Bronchial epithelial cell (primary cell): ENCODE measurements at regions not wholly inside any gene's neighbourhood (a gene's known extent, or its start where the extent isn't known, plus 50 kb on each side); places are given as distances from the start of the nearest gene placed in this dataset.

Source experiments
- DNase-seq: peaks from one replicate; pipeline ENCODE4 v3.0.0-alpha.2; 2010; ENCODE audit warnings: low read depth
- FAIRE-seq: peaks from 2 replicates; lab custom pipeline; 2011; peaks lifted over from hg19 to GRCh38; lab: Jason Lieb, UNC
- H3K27me3 ChIP-seq: 2 replicates; pipeline ENCODE4 v1.5.1; 2011; ENCODE audit warnings: low read length; ENCODE audit not compliant: control insufficient read depth, insufficient read depth
- H3K36me3 ChIP-seq: 2 replicates; pipeline ENCODE4 v1.5.1; 2011; ENCODE audit warnings: low read length; ENCODE audit not compliant: control insufficient read depth, insufficient read depth
- H3K4me3 ChIP-seq: 2 replicates; pipeline ENCODE4 v1.5.1; 2011; ENCODE audit warnings: mild to moderate bottlenecking, low read depth, low read length, control low read depth
- CTCF ChIP-seq: IDR thresholded peaks from 2 replicates; pipeline ENCODE4 v1.5.1; 2011; ENCODE audit warnings: mild to moderate bottlenecking, moderate library complexity, low read length, control low read depth, inconsistent platforms; ENCODE audit not compliant: insufficient read depth, severe bottlenecking

GRCh38 chr2:216315802-216316603 is 56.3 kb downstream of the MARCHF4 start:
- no peaks in the 10 kb centered on the region for H3K36me3 ChIP-seq
- no peak for TF ChIP-seq CTCF
- FAIRE-seq (no peak), DNase-seq (peak; percentile 81)
- no peak overlapping the region for H3K4me3 ChIP-seq
- no peaks in the 10 kb centered on the region for H3K27me3 ChIP-seq

GRCh38 chr2:216312441-216312840 is 59.8 kb downstream of the MARCHF4 start:
- FAIRE-seq (no peak), DNase-seq (no peak)
- Histone ChIP-seq H3K4me3 (no peak overlapping the region), H3K27me3 (no peaks in the 10 kb centered on the region), H3K36me3 (no peaks in the 10 kb centered on the region)
- no peak for TF ChIP-seq CTCF

- DNase-seq, result no peak
- TF ChIP-seq CTCF, result no peak
- FAIRE-seq, result no peak
- no peaks in the 10 kb centered on the region for H3K27me3 ChIP-seq
- no peaks in the 10 kb centered on the region for H3K36me3 ChIP-seq
- no peak overlapping the region for H3K4me3 ChIP-seq
Observed at GRCh38 chr2:216308576-216308975, 63.7 kb downstream of the MARCHF4 start.

GRCh38 chr2:216307496-216307895 is 64.8 kb downstream of the MARCHF4 start:
- no peak for FAIRE-seq
- no peak for DNase-seq

GRCh38 chr2:216306868-216307267 is 65.4 kb downstream of the MARCHF4 start:
- no peaks in the 10 kb centered on the region for H3K36me3 ChIP-seq
- no peak for FAIRE-seq
- no peak overlapping the region for H3K4me3 ChIP-seq
- TF ChIP-seq CTCF, result no peak
- H3K27me3 ChIP-seq, result no peaks in the 10 kb centered on the region
- no peak for DNase-seq

More at GRCh38 chr2:216307496-216307895, 64.8 kb downstream of the MARCHF4 start:
- no peak overlapping the region for H3K4me3 ChIP-seq
- H3K36me3 ChIP-seq, result no peaks in the 10 kb centered on the region
- no peaks in the 10 kb centered on the region for H3K27me3 ChIP-seq
- TF ChIP-seq CTCF, result no peak
